ENCODE measurements at regions not wholly inside any gene's neighbourhood (a gene's known extent, or its start where the extent isn't known, plus 50 kb on each side); places are given as distances from the start of the nearest gene placed in this dataset.
"Not testable (repeated sequence)": the region's sequence is repeated elsewhere in the genome, so short reads cannot be mapped to it uniquely, and the experiment has no call there.

DNA sequence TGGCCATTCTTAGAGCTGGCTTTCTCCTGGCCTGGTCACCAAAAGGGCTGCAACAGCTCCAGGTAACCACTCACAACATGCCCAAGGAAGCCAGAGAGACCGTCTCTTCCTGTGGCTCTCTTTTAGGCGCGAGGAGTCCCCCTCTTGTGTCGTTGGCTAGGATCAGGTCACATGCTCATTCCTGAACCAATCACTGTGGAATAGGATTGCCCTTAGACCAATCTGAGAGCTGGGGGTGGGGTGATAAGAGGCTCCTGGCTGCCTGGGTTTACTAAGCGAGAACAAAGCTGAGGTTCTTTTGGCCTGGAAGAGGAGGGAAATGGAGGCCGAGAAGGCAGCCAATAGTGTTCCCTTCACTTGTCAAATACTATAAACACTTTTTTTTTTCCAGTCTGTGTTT lies 452.1 kb upstream of the PROX1 start:
- TF ChIP-seq, protein P1, sequence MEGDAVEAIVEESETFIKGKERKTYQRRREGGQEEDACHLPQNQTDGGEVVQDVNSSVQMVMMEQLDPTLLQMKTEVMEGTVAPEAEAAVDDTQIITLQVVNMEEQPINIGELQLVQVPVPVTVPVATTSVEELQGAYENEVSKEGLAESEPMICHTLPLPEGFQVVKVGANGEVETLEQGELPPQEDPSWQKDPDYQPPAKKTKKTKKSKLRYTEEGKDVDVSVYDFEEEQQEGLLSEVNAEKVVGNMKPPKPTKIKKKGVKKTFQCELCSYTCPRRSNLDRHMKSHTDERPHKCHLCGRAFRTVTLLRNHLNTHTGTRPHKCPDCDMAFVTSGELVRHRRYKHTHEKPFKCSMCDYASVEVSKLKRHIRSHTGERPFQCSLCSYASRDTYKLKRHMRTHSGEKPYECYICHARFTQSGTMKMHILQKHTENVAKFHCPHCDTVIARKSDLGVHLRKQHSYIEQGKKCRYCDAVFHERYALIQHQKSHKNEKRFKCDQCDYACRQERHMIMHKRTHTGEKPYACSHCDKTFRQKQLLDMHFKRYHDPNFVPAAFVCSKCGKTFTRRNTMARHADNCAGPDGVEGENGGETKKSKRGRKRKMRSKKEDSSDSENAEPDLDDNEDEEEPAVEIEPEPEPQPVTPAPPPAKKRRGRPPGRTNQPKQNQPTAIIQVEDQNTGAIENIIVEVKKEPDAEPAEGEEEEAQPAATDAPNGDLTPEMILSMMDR (IDR thresholded peaks at IDR 0.05; ENCODE audit: low read depth, low read length, missing control alignments), result no peak
- no peak overlapping the region for H3K4me3 ChIP-seq (ENCODE audit: low read depth, low read length)
- no peak for DNase-seq (ENCODE audit: low read depth)

DNA sequence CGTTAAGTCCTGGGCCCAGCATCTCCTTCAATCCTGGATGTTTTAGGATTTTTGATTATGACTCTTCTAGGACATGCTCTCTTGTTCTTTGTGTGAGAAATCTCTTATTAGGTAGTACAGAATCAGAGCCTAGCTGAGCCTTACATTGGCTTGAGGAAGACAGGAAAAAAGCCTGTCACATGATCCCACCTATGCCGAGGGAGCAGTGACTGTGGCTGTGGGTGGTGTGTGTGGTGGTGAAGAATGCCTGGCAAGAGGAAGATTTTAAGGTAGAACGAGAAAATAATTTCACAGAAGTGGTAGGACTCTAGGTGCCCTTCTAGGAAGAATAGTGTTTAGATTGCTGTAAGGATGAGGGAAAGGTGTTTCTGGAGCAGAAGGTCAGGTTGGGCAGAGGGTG lies 449.5 kb upstream of the PROX1 start:
- H3K4me3 ChIP-seq (ENCODE audit: low read depth, low read length), result no peak overlapping the region
- TF ChIP-seq, protein P1 (IDR thresholded peaks at IDR 0.05; ENCODE audit: low read depth, low read length, missing control alignments), result no peak
- no peak for DNase-seq (ENCODE audit: low read depth)

DNA sequence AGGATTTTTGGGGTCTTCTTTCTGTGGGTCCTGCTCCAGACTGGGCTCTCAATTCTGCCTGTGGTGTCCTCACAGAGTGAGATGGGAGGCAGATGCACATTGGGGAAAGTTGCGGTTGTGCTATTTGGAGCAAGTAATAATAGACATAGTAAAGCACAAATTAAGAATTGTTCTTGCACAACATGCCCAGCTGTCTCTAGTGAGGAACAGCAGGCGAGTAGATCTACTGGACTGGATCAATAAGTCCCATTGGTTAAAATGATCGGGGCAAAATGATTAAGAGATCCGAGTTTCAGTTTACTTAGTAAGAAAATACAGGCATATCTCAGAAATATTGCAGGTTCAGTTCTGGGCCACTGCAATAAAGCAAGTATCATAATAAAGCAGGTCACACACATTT lies 448.3 kb upstream of the PROX1 start:
- TF ChIP-seq, protein P1 (IDR thresholded peaks at IDR 0.05; ENCODE audit: low read depth, low read length, missing control alignments), result no peak
- no peak overlapping the region for H3K4me3 ChIP-seq (ENCODE audit: low read depth, low read length)
- no peak for DNase-seq (ENCODE audit: low read depth)

DNA sequence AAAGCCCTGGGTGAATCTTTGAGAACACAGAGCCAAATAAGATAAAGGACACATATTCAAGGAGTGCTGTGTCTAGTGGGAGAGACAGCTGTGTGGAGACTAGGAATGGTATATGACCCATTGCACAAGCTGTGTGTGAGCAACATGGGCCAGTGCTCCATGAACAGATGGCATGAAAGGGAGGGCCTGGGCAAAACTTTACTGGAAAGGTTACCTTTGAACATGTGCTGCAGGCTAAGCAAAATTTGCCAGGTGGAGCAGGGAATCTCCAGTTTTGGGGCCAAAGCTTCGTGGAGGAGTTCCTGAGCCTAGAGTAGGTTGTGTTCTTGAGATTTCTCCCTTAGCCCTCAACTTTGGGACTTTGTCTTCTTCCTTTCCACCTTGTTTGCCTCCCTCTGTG lies 446.1 kb upstream of the PROX1 start:
- TF ChIP-seq, protein P1 (IDR thresholded peaks at IDR 0.05; ENCODE audit: low read depth, low read length, missing control alignments), result no peak
- DNase-seq (ENCODE audit: low read depth), result no peak
- H3K4me3 ChIP-seq (ENCODE audit: low read depth, low read length), result no peak overlapping the region

DNA sequence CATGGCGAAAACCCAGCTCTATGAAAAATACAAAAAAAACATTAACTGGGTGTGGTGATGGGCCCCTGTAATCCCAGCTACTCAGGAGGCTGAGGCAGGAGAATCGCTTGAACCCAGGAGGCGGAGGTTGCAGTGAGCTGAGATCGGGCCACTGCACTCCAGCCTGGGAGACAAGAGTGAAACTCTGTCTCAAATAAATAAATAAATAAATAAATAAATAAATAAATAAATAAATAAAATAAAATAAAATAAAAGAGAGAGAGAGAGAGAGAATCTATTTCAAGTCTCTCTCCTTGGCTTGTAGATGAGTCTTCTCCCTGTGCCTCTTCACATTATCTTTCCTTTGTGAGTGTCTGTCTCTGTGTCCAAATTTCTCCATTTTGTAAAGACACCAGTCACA lies 442.6 kb upstream of the PROX1 start:
- H3K4me3 ChIP-seq (ENCODE audit: low read depth, low read length); DNase-seq (ENCODE audit: low read depth): not testable (repeated sequence)

DNA sequence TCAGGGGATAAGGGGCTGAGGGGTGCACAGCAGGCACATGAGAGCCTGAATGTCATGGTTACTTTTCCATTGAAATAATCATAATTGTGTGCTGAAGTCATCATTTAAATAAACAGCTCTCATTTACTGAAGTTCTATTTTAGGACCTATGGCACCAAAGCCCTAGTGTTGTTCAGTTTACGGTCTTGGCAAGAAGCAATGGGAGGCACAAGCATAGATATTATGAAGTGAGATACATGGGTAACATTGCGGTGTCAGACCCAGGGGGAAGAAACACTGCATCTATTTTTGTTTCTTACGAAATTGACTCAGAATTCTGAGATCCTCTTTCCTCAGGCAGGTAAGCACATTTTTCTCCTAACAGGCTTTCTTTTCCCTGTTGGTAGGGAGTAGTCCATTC lies 437.8 kb upstream of the PROX1 start:
- TF ChIP-seq, protein P1 (IDR thresholded peaks at IDR 0.05; ENCODE audit: low read depth, low read length, missing control alignments), result no peak
- DNase-seq (ENCODE audit: low read depth), result no peak
- H3K4me3 ChIP-seq (ENCODE audit: low read depth, low read length), result no peak overlapping the region

DNA sequence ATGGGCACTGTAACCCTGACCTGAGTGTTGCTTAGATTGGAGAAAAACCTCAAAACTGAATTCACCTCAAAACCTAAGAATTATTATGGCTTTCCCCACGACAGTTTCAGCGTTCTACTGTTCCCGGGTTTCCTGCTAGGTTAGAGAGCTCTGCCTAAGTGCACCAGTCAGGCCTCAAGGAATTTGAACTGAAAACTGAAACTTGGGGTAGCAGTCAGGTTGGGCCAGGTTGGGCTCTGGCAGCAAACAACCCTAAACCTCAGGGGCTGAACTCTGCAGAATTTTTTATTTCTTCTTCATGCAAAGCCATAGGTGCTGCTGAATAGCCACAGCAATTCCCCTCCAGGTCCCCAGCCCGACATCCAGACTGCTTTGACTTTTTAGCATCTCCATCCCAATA lies 437.0 kb upstream of the PROX1 start:
- no peak for DNase-seq (ENCODE audit: low read depth)
- TF ChIP-seq, protein P1 (IDR thresholded peaks at IDR 0.05; ENCODE audit: low read depth, low read length, missing control alignments), result no peak
- H3K4me3 ChIP-seq (ENCODE audit: low read depth, low read length), result no peak overlapping the region

DNA sequence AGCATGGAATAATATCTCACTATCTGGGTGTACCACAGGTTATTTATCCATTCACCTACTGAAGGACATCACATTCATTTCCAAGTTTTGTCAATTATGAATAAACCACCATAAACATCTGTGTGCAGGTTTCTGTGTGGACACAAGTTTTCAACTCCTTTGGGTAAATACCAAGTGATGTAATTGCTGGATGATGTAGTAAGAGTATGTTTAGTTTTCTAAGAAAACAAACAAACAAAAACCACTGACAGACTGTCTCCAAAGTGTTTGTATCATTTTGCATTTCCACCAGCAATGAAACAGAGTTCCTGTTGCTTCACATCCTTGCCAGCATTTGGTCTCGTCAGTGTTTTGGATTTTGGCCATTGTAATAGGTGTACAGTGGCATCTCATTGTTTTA lies 435.7 kb upstream of the PROX1 start:
- no peak overlapping the region for H3K4me3 ChIP-seq (ENCODE audit: low read depth, low read length)
- TF ChIP-seq, protein P1 (IDR thresholded peaks at IDR 0.05; ENCODE audit: low read depth, low read length, missing control alignments), result no peak
- no peak for DNase-seq (ENCODE audit: low read depth)

All from GM12864 (cell line).